GM18951 (cell line): ENCODE measurements at regions not wholly inside any gene's neighbourhood (a gene's known extent, or its start where the extent isn't known, plus 50 kb on each side); places are given as distances from the start of the nearest gene placed in this dataset.
"Not testable (repeated sequence)": the region's sequence is repeated elsewhere in the genome, so short reads cannot be mapped to it uniquely, and the experiment has no call there.

ENCODE experiments used
- POLR2A ChIP-seq: IDR thresholded peaks from 4 replicates; pipeline ENCODE4 v1.6.1; 2011; ENCODE audit warnings: mild to moderate bottlenecking; ENCODE audit not compliant: insufficient read length, insufficient read depth; ENCODE audit errors: extremely low read depth
- in situ Hi-C: fragments of 300-500 bp; cut with MboI; formaldehyde crosslinking; loops from one replicate; pipeline ENCODE4 v1.12.0; 2022; ENCODE audit warnings: low sequenced_read_pairs, mixed read lengths, inconsistent platforms; ENCODE audit not compliant: unreplicated experiment

DNA sequence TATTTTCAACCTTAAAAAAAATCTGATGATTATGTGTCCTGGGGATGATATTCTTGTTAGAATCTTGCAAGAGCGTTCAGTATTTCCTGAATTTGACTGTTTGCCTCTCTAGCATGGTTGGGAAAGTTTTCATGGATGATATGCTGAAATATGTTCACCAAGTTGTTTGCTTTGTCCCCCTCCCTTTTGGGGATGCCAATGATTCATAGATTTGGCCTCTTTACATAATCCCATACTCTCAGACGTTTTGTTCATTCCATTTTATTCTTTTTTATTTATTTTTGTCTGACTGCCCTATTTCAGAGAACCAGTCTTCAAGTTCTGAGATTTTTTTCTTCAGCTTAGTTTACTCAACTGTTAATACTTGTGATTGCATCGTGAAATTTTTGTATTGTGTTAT lies 415.1 kb downstream of the FAM47B start:
- in situ Hi-C loops, result no loop called here
- no peak for TF ChIP-seq POLR2A

DNA sequence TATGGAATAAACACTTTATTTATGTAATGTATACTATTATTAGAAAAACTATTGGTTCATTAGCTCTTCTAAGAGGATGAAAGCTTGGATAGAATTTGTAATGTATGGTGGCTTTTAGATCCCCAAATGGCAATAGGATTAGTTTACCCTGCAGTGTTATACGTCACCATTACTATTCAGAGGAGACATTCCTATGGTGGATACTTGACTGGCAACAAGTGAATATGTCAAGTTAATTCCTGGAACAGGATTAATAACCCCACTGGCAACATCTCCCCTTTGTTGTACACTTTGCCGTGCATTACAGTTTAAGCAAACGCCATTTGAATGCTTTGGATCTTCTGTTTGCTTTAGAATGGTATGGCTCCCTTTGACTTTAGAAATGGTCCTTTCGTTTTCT lies 420.3 kb downstream of the FAM47B start:
- in situ Hi-C loops, result no loop called here
- TF ChIP-seq POLR2A, result no peak

DNA sequence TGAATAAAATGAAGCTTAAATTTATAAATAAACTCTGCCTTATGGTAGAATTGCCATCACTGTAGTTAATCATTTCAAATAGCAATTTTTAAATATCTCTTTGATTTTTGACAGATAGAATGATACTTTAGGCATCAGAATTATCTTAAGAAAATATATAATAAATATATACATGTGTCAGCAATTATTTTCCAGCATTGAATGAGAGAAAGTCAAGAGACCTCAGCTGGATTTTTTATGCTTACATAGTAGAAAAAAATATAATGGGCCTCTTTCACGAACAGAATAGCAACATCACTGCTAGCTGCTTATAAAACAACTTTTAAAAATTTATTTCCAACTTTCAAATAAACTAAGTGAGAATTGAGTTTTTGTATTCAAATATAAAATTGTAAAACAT lies 424.0 kb upstream of the MAGEB16 start:
- TF ChIP-seq POLR2A, result no peak
- in situ Hi-C loops, result no loop called here

DNA sequence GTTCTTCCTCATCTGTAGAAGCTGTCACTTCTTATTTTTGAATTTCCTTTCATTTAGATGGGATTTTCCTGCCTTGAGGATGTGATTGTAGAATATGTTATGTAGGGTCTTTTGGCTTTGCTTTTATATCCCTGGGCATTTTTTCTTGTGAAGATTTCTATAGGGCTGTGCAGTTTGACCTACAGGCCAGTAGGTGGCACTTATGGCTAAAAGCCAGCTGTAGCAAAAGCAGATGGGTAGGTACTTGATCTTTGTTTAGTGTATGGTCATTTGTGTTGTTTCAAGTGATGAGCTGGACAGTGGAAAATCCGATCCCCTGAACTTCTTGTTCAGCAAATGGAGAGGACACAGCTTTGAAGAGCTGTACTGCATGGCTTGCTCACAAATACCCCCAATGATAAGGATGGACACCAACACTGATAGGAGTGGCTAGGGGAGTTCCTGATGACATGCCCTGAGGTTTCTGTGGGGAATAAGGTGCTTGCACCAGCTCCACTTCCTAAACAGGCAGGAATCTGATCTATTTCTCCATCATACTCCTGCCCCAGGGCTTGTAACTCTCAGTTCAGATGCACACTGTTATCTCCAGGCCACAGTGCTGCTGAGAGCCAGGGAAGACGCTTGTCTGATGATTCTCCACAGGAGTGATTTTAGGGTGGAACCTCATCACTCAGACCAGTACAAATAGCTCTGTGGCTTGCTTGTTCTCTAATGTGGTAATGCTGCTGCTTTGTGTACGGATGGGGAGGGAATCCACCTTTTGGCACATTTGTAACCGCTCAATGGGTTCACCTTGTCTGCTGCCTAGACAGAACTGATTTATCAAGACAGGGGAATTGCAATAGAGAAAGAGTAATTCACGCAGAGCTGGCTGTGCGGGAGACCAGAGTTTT lies 417.1 kb upstream of the MAGEB16 start:
- in situ Hi-C loops, result loop anchor here (25.0 kb wide), 1 partner anchor 356 kb away; no protein-coding TSS in a partner anchor
- no peak for TF ChIP-seq POLR2A

DNA sequence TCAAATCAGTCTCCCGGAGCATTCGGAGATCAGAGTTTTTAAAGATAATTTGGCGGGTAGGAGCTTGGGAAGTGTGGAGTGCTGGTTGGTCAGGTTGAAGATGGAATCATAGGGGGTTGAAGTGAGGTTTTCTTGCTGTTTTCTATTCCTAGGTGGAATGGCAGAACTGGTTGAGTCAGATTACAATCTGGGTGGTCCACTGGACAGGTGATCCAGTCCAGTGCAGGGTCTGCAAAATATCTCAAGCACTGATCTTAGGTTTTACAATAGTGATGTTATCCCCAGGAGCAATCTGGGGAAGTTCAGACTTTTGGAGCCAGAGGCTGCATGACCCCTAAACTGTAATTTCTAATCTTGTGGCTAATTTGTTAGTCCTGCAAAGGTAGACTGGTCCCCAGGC lies 416.4 kb upstream of the MAGEB16 start:
- in situ Hi-C loops, result loop anchor here (25.0 kb wide), 1 partner anchor 356 kb away; no protein-coding TSS in a partner anchor

DNA sequence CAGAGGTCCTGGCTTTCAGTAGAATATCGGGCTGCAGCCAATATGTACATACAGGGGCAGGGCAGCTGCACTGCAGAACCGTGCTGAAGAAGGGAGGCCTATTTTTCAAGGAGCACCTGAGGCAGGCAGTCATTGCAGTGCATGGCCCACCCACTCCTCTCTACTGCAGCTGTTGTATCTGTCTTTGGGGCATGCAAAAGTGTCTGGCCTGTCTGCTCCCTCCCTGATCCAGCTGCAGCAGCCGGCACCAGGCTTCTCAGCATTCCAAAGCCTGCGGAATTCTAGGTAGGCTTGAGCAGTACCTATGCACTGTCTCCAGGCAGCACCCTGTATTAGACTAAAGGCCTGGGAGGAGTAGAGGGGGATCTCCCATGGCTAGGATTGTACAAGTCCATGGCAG lies 415.2 kb upstream of the MAGEB16 start:
- in situ Hi-C loops, result loop anchor here (25.0 kb wide), 1 partner anchor 354 kb away; no protein-coding TSS in a partner anchor
- no peak for TF ChIP-seq POLR2A

DNA sequence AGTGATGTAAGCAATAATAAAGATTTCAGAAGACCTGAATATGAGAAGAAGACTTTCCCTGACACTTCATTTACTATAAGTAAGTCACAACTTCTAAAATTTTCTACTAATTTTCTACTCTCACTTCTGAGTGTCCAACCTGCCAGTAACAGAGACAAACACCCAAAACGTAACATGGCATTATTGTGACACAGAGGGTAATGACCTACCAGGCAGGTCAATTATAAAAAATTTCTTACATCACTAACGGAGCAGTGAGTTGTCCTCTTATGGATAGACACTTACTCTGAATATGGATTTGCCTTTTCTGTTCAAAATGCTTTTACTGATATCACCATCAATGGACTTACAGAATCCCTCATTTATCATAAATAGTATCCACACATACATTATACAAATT lies 405.9 kb upstream of the MAGEB16 start:
- in situ Hi-C loops, result loop anchor here (25.0 kb wide), 1 partner anchor 345 kb away; no protein-coding TSS in a partner anchor
- no peak for TF ChIP-seq POLR2A

DNA sequence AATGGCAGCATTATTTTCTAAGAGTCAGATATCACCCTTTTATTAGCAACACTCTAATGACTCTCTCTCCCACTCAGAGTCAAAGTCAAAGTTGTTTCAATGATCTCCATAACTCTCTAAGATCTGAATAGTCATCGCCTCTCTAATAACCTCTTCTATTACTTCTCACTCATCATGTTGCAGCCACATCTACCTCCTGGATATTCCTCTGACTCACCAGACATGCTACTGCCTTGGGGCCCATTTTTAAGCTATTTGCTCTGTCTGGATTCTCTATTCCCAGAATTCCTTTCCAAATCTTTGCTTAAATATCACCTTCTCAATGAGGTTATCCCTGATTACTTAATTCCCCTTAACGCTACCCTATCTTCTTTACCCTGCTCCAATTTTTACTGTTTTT lies 391.8 kb upstream of the MAGEB16 start:
- TF ChIP-seq POLR2A, result no peak
- in situ Hi-C loops, result no loop called here

DNA sequence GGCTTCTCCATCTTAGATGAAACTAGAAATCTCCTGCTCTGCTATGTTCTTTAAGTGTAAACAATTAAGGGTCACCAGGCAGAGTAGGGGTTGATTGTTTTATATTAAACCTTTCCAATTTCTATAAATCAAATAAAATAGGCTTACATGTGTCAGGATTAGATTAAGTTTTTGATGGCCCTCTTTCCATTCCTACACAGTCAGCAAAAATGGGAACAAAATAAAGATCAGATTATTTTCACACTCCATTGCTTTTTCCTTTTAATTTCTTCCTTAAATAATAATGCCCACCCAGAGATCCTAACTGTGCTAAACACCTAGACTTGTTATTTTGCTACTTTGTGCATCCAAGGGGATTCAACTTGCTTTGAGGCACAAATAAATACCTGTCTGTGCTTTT lies 381.4 kb upstream of the MAGEB16 start:
- in situ Hi-C loops, result no loop called here
- TF ChIP-seq POLR2A, result no peak

DNA sequence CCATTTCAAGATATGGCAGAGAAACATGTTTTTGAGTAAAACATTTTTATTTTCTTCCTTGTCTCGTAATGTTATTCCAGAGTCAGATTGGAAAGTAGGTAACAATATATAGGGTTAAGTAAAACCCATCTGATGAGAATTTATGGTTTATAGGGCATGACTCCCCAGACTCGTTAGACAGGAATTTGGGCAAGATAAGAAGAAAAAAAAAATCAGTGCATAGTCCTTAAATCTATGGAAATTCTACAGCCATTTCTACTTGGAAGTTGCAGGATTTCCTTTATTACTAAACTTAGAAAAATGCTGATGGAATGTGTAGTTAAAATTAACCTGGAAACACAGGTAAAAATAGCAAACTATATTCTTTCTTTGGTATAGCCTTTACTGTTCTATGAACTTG lies 366.1 kb upstream of the MAGEB16 start:
- no peak for TF ChIP-seq POLR2A
- in situ Hi-C loops, result no loop called here

DNA sequence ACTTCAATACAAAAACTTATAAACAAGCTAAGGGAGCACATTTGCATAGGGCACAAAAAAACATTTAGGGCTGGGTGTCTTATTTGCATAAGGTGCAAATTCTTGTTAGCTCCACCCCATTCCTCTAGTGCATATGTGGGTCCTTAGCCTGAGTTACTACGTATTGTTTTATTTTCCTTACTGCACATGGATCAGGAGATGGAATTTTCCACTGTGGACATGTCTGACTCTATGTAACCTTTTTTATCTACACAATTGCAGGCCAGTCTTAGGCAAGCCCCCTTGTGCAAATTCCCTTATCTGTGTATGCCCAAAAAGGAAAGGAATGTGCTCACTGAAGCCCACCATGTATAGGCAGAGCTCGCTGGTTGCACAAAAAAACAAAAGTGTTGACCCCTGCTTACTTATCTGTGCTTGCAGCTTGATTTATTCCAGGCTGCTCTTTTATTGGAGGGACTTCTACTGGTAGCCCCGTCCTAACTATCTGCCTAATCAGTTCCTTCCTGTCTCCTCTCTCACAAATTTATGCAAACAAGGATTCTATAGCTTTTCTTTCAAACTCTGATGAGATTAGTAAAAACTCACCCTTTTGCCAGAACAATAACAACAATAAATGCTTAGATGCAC lies 359.0 kb upstream of the MAGEB16 start:
- no peak for TF ChIP-seq POLR2A
- in situ Hi-C loops, result no loop called here

DNA sequence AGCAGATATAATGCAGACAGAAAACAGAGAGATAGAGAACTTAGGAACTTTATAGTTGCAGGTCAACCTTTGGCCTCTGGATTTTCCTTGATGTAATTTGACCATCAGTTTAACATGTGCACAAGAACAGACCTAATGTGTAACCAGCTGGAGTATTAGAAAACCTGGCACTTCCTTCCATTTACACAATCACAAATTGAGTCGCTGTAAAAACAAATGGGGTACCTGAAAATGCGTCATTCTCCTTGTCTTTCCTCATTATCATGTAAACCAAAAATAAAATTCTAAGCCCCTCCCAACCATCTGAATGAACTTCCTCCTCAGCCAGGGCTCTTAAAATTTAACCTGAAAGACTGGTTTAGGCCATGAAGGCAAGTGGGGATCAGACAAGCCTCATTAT lies 358.4 kb upstream of the MAGEB16 start:
- in situ Hi-C loops, result no loop called here
- TF ChIP-seq POLR2A, result no peak

DNA sequence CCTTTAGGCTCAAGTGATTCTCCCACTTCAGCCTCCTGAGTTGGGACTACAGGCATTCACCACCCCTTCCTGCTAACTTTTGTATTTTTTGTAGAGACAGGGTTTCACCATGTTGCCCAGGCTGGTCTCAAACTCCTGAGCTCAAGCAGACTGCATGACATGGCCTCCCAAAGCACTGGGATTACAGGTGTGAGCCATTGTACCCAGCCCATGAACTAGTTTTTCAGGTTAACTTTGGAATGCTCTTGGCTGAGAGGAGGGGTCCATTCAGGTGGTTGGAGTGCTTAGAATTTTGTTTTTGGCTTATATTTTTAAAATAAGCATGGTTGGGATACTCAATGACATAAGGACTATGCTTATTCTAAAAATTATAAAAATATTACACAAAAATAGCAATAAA lies 355.7 kb upstream of the MAGEB16 start:
- in situ Hi-C loops, result no loop called here
- no peak for TF ChIP-seq POLR2A

DNA sequence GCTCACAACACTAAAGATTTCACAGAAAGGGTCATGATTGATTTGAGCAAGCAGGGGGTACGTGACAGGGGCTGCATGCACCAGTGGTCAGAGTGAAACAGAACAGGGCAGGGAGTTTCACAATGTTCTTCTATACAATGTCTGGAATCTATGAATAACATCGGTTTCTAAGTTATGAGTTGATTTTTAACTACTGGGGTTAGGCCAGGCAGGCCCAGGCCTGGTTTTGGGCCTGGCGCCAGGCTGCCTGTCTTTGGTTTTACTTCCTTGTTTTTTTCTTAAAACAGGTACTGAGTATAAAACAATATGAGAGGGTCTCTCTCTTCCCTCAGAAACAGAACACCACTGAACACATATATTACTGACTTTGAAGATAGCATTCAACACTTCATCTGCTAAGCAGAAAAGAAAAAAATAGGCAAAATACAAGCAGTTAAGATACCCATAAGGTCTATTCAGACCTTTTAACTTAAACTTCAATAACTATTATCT lies 355.0 kb upstream of the MAGEB16 start:
- in situ Hi-C loops, result not testable (repeated sequence)

DNA sequence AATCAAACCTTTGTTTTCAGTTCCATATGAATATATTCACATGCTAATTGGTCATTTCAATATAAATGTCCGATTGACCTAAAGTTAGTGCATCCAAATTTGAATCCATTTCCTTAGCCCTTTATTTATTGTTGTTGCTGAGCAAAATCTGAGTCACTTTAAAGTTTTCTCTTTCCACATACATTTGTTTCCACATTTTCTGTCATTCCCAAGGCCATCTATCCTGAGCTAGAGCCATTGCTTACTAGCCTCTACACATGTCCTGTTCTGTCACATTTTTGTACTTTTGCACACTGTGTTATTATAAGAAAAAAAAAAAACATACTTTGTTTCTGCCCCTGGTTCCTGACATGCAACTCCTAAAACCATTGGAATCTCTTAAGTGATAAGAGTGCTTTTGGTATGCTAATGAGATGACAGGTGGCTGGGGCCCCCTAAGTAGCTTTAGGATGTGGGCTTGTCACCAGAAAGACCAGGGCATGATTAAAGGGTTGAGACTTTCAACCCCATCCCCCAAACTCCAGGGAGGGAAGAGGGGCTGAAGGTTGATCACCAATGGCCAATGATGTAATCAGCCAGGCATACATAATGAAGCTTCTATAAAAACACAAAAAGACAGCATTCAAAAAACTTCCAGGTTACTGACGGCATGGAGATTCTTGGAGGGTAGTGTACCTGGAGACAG lies 353.3 kb upstream of the MAGEB16 start:
- in situ Hi-C loops, result no loop called here
- TF ChIP-seq POLR2A, result no peak
